ENCODE measurements at regions not wholly inside any gene's neighbourhood (a gene's known extent, or its start where the extent isn't known, plus 50 kb on each side); places are given as distances from the start of the nearest gene placed in this dataset.

DNA sequence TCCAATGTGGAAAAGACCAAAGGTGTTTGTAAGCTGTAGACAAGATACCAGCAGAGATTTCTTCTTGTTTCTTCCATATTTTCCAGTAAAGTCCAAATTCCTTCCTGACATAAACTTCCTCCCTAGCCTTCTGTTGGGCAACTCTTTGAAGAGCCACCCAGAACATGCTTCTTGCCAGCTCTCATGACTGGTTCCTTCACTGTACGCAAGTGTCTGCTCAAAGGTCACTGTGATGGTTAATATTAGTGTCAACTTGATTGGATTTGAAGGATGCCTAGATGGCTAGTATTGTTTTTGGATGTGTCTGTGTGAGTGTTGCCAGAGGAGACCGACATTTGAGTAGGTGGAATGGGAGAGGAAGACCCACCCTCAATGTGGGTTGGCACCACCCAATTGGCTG lies 416.6 kb upstream of the RUNX1 start:
- Histone ChIP-seq H3K27me3 (ENCODE audit: insufficient read depth, poor library complexity, severe bottlenecking) (no peaks in the 10 kb centered on the region), H3K27ac (replicated peaks) (no peak overlapping the region), H3K4me3 (replicated peaks; ENCODE audit: insufficient read depth, low read length) (no peak overlapping the region)
- no peak for DNase-seq (ENCODE audit: low read depth in 1 of 2, low spot score in 1 of 2)
- no peak for TF ChIP-seq CTCF (IDR thresholded peaks at IDR 0.05; ENCODE audit: insufficient read depth, low read length)
- TF ChIP-seq POLR2AphosphoS5 (IDR thresholded peaks at IDR 0.05; ENCODE audit: low read depth) = no peak
- TF ChIP-seq GABPA (IDR thresholded peaks at IDR 0.05; ENCODE audit: low read depth) = no peak
- TF ChIP-seq, protein P1, sequence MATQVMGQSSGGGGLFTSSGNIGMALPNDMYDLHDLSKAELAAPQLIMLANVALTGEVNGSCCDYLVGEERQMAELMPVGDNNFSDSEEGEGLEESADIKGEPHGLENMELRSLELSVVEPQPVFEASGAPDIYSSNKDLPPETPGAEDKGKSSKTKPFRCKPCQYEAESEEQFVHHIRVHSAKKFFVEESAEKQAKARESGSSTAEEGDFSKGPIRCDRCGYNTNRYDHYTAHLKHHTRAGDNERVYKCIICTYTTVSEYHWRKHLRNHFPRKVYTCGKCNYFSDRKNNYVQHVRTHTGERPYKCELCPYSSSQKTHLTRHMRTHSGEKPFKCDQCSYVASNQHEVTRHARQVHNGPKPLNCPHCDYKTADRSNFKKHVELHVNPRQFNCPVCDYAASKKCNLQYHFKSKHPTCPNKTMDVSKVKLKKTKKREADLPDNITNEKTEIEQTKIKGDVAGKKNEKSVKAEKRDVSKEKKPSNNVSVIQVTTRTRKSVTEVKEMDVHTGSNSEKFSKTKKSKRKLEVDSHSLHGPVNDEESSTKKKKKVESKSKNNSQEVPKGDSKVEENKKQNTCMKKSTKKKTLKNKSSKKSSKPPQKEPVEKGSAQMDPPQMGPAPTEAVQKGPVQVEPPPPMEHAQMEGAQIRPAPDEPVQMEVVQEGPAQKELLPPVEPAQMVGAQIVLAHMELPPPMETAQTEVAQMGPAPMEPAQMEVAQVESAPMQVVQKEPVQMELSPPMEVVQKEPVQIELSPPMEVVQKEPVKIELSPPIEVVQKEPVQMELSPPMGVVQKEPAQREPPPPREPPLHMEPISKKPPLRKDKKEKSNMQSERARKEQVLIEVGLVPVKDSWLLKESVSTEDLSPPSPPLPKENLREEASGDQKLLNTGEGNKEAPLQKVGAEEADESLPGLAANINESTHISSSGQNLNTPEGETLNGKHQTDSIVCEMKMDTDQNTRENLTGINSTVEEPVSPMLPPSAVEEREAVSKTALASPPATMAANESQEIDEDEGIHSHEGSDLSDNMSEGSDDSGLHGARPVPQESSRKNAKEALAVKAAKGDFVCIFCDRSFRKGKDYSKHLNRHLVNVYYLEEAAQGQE (IDR thresholded peaks at IDR 0.05; ENCODE audit: insufficient replicate concordance, low read depth) = no peak
- TF ChIP-seq SPI1 (IDR thresholded peaks at IDR 0.05; ENCODE audit: borderline replicate concordance, low read depth) = no peak

- no peak for DNase-seq (ENCODE audit: low read depth in 1 of 2, low spot score in 1 of 2)
- H3K27ac ChIP-seq (replicated peaks) = no peak overlapping the region
- H3K27me3 ChIP-seq (ENCODE audit: insufficient read depth, poor library complexity, severe bottlenecking) = no peaks in the 10 kb centered on the region
- no peak overlapping the region for H3K4me3 ChIP-seq (replicated peaks; ENCODE audit: insufficient read depth, low read length)
- TF ChIP-seq CTCF (IDR thresholded peaks at IDR 0.05; ENCODE audit: insufficient read depth, low read length) = no peak
- no peak for TF ChIP-seq SPI1 (IDR thresholded peaks at IDR 0.05; ENCODE audit: borderline replicate concordance, low read depth)
Measured at GRCh38 chr21:35461700-35462099, 412.6 kb upstream of the RUNX1 start.

DNA sequence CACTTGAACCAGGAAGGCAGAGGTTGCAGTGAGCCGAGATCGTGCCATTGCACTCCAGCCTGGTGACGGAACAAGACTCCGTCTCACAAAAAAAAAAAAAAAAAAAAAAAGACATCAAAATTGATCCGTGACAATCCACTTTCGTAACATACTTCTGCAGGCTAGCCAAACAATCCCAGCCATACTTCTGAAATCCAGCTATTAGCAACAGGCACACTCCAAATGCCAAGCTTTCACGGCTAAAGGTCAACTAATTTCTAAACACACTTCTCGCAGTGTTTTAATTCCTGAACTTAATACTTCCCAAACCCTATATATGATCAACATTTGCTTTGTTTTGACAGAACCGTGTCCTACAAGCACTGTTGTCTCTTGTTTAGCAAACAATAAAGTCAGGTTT lies 411.3 kb upstream of the RUNX1 start:
- Histone ChIP-seq H3K27me3 (ENCODE audit: insufficient read depth, poor library complexity, severe bottlenecking) (no peaks in the 10 kb centered on the region), H3K4me3 (replicated peaks; ENCODE audit: insufficient read depth, low read length) (no peak overlapping the region), H3K27ac (replicated peaks) (no peak overlapping the region)
- DNase-seq (ENCODE audit: low read depth in 1 of 2, low spot score in 1 of 2) = no peak
- TF ChIP-seq, protein P1 (IDR thresholded peaks at IDR 0.05; ENCODE audit: insufficient replicate concordance, low read depth) = no peak
- TF ChIP-seq POLR2AphosphoS5 (IDR thresholded peaks at IDR 0.05; ENCODE audit: low read depth) = no peak
- TF ChIP-seq CTCF (IDR thresholded peaks at IDR 0.05; ENCODE audit: insufficient read depth, low read length) = no peak

DNA sequence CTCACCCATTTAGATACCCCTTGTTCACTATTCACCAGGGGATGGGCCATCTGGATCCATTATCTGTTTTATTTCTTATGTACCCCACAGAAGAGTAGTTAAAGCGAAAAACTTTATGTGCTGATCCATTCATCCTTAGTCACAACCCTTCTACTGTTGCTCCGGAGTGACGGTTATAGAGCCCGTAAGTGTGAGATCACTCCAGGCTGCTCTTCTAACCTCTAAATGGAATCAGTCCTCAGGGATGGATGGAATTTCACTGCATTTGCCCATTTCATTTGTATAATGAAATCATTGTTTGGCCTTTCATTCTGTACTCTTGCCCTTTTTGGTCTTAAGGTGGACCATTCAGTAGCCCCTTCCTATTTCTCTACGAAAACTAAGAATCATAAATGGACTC lies 409.3 kb upstream of the RUNX1 start:
- Histone ChIP-seq H3K27me3 (ENCODE audit: insufficient read depth, poor library complexity, severe bottlenecking) (no peaks in the 10 kb centered on the region), H3K27ac (replicated peaks) (no peak overlapping the region), H3K4me3 (replicated peaks; ENCODE audit: insufficient read depth, low read length) (no peak overlapping the region)
- TF ChIP-seq, protein P1 (IDR thresholded peaks at IDR 0.05; ENCODE audit: insufficient replicate concordance, low read depth) = no peak
- no peak for TF ChIP-seq GABPA (IDR thresholded peaks at IDR 0.05; ENCODE audit: low read depth)
- TF ChIP-seq POLR2AphosphoS5 (IDR thresholded peaks at IDR 0.05; ENCODE audit: low read depth) = no peak
- TF ChIP-seq SPI1 (IDR thresholded peaks at IDR 0.05; ENCODE audit: borderline replicate concordance, low read depth) = no peak
- TF ChIP-seq CTCF (IDR thresholded peaks at IDR 0.05; ENCODE audit: insufficient read depth, low read length) = no peak
- DNase-seq (ENCODE audit: low read depth in 1 of 2, low spot score in 1 of 2) = no peak

Measured in HL-60 (cell line).